Astrocyte (in vitro differentiated cells and primary cell): ENCODE measurements at regions not wholly inside any gene's neighbourhood (a gene's known extent, or its start where the extent isn't known, plus 50 kb on each side); places are given as distances from the start of the nearest gene placed in this dataset.

ENCODE experiments used
- CTCF ChIP-seq: IDR thresholded peaks from 2 replicates; pipeline ENCODE4 v1.5.1; 2011; ENCODE audit warnings: low read depth, mild to moderate bottlenecking, inconsistent platforms, low read length, moderate library complexity; ENCODE audit not compliant: insufficient read depth
- EZH2 ChIP-seq: IDR thresholded peaks from 2 replicates; pipeline ENCODE4 v1.6.1; 2012; ENCODE audit warnings: mild to moderate bottlenecking, low read length, inconsistent platforms; ENCODE audit not compliant: insufficient read depth

- no peak for TF ChIP-seq CTCF
- TF ChIP-seq EZH2, result no peak
Observed at GRCh38 chr2:128716299-128716721, 397.6 kb upstream of the HS6ST1 start.
